Superior temporal gyrus (tissue), 1 donor: ENCODE measurements at regions not wholly inside any gene's neighbourhood (a gene's known extent, or its start where the extent isn't known, plus 50 kb on each side); places are given as distances from the start of the nearest gene placed in this dataset.
"Not testable (repeated sequence)": the region's sequence is repeated elsewhere in the genome, so short reads cannot be mapped to it uniquely, and the experiment has no call there.

Experiments used
- DNase-seq: peaks from one replicate; pipeline ENCODE4 v3.0.0-alpha.2; 2016; ENCODE audit errors: extremely low spot score

GRCh38 chr2:156779416-156780120, 343.4 kb downstream of the GPD2 start:
- no peak for DNase-seq

DNA sequence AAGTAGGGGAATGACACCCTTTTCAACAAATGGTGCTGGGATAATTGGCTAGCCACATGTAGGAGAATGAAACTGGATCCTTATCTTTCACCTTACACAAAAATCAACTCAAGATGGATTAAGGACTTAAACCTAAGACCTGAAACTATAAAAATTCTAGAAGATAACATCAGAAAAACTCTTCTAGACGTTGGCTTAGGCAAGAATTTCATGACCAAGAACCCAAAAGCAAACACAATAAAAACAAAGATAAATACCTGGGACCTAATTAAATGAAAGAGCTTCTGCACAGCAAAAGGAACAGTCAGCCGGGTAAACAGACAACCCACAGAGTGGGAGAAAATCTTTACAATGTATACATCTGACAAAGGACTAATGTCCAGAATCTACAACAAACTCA, 345.5 kb downstream of the GPD2 start:
- DNase-seq: not testable (repeated sequence)

DNA sequence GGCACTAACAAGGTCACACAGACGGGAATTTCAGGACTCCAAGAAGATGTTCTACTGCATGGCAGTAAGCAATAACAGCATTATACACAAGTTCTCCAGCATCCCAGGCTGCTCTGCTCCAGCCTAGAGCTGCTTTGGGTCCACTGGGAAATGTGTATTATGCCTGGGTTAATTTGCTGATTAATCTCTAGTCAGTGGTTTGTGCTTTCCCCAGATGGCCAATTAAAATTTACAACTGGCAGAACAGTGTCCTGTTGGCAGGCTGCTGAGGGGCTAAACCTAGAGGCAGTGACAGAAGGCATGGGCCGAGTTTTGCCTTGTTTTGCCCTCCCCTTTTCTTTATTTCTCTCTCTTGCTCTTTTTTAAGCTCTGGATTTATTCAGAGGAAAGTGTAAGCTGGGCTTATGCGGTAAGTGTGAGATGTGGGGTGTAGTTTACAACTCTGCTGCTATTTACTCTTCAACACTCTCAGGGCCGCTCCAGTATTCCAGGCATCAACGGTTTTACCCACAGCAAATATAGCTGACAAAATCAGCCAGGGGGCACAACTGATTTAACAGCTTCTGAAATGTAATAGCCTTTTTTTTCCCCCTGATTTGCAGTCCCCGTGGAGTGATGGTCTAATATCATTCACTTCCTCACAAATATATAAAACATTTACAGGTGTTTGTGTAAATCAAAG, 348.0 kb downstream of the GPD2 start:
- no peak for DNase-seq

DNA sequence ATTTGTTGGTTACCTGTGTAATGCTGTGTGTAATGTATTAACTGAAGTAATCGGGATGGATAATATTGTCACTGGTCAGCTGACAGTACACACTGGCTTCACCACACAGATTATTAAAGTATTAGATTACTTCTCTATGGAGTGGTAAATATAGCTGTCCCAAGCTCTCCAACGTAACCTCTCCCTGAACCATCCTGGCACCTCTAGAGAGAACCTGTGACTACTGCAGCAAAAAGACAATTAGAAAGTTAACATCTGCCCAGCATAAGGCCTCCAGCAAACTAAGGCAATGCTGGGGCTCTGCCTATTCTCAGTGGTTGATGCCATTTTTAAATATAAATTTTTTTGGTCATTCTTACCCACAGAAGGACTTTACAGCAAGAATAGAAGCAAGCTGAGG, 351.3 kb downstream of the GPD2 start:
- DNase-seq: no peak

DNA sequence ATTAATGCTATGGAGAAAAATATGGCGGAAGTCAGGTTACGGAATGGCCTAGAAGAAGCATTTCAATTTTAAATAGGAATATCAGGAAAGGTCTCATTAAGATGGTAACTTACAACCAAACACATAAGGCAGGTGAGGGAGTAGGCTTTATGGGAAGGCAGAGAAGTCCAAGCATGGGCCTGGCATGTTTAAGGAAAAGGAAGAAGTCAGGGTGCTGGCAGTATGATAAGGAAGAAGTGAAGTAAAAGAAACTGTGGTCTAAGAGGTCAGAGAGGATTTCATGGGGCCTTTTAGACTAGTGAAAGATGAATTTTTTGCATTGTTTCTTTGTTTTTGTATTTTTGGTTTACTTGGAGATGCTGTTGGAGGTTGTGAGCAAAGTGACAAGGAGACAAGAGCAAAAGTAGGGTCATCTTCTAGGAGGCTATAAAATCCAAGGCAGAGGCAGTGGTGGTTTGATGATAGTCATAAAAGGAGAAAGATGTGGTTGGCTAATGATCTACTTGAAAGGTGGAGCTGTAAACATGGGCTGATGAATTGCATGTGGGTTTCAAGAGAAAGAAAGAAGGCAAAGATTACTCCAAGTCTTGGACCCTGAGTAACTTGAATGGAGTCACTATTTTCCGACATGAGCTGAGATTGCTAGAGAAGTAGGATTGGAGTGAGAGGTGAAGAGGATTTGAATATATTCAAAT, 354.3 kb downstream of the GPD2 start:
- DNase-seq: no peak

DNA sequence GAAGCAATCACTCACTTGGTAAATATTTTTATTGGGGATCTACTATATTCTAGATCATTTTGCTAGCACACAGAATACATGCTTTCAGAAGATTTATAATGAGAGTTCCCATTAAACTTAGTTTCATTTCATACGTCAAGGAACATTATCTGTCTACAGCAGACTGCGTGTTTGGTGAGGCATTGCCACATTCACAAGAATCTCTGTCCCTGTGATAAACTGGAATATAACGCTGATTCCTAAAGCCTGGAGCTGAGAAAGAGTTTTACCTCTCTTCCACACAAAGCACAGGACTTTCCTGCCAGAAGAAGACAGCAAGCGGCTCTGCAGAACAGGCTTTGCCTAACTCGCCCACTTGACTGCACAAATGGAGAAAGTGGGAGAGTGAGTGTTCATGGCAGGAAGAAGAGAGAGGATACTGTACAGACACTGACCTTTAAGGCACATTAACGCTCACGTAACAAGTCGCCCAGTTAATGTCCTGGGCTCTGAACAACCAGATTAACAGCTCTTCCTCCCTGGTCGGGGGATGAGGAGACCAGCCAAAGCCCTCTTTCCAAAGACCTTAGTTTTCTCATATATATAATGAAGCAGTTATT, 356.2 kb downstream of the GPD2 start:
- peak; percentile 31 for DNase-seq

DNA sequence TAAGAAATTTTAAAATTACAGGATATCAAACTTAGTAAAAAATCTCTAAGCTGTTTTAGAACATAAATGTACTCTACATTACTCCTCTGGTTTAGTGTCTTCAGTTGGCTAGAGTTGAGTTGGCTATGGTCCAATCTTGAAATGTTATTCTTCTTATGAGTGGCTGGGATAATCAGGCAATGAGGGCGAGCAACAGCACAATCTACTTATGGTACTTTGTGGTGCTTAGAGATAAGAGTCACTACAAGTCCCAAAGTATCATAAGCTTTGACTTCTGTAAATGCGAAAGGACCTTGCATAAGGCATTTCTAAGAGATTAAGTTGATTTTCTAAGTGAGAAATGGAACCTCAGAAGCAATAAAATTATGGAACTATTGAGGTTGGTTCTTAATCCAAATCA, 361.7 kb downstream of the GPD2 start:
- no peak for DNase-seq

DNA sequence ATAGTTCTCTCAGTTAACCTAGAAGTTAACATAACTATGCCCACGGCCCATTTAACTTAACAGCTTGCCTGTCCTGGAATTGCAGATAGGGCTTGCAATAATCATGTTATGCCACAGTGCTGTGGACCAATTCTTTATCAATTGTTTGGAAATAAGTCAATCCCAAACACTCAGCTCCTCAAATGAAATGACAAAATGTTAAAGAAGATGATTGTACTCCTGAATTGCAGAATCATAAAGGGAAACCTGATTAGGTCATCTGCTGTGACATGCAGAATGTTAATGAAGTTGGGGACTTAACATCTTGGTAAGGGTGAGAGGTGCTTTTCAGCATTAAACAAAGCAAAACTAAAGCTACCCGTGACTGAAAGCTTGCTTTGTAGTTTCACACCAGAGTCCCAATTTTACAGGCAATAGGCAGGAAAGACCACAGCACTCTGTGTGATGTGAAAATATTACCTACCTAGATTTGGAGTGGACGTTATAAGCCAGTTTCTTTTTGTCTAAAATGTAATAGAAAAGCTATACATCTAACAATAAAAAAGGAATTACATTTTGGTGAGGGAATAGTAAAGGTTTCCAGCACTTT, 364.0 kb downstream of the GPD2 start:
- peak; percentile 26 for DNase-seq

- peak; percentile 47 for DNase-seq
These were observed 364.7 kb downstream of the GPD2 start for GRCh38 chr2:156800781-156801361.

GRCh38 chr2:156803243-156803642, 367.1 kb downstream of the GPD2 start:
- no peak for DNase-seq

DNA sequence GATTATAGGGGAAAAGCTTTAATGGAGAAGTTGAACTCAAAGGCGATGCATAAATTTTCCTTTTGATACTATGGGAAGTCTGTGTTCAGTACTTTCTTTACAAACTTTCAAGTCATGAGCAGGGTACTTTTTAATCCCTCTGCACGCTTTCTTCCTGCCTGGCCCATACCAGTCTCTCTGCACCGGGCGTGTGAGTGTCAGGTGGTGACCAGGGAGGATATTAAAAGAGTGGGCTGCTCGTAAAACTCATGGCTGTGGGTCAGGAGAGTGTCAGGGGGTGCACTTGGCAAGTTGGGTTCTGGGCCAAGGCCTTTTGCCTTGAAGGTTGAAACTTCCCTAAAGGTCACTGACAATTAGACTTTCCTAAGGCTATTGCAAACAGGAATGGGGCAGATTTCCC, 367.8 kb downstream of the GPD2 start:
- no peak for DNase-seq

- no peak for DNase-seq
These were observed 373.9 kb downstream of the GPD2 start for GRCh38 chr2:156810094-156810493.

- no peak for DNase-seq
These were observed 376.3 kb downstream of the GPD2 start for GRCh38 chr2:156812496-156812895.

GRCh38 chr2:156817430-156817829, 381.3 kb downstream of the GPD2 start:
- DNase-seq: no peak

DNA sequence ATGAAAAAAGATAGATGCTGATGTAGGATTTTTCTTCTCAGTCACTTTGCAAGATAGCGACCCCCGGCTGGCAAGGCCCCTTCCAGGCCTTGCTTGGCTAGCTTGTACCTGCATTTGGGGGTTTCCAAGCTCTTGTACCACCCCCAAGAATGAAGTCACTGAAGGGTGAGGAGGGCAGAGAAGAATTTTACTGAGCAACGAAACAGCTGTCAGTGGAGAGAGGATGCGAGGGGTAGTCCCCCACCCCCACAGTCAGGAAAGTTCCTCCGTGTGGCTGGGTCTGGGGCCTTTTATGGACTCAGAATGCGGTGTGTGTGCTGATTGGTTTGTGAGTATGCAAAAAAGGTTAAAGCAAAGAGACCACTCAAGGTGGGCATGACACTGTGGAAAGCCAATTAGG, 382.0 kb downstream of the GPD2 start:
- no peak for DNase-seq

DNA sequence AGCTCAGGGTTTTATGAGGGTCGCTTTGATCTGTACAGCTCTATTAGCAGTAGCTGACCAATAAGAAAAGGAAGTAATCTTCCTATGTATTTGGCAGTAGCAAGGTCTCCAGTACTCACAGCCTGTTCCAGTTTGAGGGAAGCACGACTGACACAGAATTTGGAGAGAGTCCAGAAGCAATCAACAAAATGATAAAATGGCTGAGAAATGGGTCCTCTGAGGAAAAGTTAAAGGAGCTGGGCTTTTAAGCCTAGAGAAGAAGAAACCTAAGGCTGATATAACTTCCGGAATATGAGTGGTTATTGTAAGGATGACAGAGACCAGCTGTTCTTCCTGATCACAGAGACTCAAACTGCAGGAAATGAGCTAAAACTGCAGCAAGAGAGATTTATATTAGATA, 382.8 kb downstream of the GPD2 start:
- no peak for DNase-seq

- no peak for DNase-seq
These were observed 390.3 kb downstream of the GPD2 start for GRCh38 chr2:156826341-156826933.

DNA sequence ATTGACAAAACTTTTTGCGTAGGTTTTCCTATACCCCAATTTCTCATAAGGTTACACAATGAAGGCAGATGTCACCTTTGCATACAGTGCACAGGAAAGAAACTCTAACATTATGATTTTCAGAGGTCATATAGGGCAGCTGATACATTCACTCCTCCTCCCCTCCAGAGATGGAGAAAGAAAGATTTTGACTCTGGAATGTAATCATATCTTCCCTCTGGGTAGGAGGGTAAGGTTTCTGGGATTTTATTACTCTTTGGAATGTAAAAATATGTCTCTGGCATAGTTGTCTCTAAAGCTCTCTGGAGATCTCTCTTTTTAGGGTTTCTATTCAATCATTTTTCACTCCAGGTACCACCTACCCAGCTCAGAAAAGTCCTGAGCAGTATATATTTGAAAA, 398.3 kb downstream of the GPD2 start:
- DNase-seq: no peak

- DNase-seq: no peak
These were observed 401.6 kb downstream of the GPD2 start for GRCh38 chr2:156837635-156838370.

DNA sequence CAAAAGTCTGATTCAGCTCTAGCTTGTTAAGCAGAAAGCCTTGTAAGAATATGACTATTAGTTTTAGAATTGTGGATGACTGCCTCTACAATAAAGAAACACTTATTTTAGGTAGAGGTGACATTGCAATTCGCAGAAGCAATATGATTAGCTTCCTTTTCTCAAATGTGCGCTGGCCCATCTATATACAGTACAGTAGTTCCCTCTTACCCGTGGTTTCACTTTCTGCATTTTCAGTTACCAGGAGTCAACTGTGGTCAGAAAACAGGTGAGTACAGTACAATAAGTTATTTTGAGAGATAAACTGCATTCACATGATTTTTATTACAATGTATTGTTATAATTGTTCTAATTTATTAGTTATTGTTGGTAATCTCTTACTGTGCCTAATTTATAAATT, 405.1 kb downstream of the GPD2 start:
- DNase-seq: no peak
